ENCODE measurements at regions not wholly inside any gene's neighbourhood (a gene's known extent, or its start where the extent isn't known, plus 50 kb on each side); places are given as distances from the start of the nearest gene placed in this dataset.

- TF ChIP-seq HMGXB4 (CRISPR knock-in tag; IDR thresholded peaks at IDR 0.05; ENCODE audit: borderline replicate concordance in 1 of 2, low read depth in 1 of 2) = no peak
- TF ChIP-seq MED8 (CRISPR knock-in tag; IDR thresholded peaks at IDR 0.05; ENCODE audit: insufficient replicate concordance) = no peak
- TF ChIP-seq ARID5B (CRISPR knock-in tag; IDR thresholded peaks at IDR 0.05) = no peak
- no peak for TF ChIP-seq MXD1 (CRISPR knock-in tag; IDR thresholded peaks at IDR 0.05)
Measured at GRCh38 chr4:178937130-178937529, 1494.9 kb upstream of the AGA start (continued).

GRCh38 chr4:178941975-178942374 is 1499.7 kb upstream of the AGA start:
- Histone ChIP-seq H3K4me3 (replicated peaks in 1 of 3; ENCODE audit: insufficient read depth in 1 of 3, low read depth in 2 of 3, low read length in 3 of 3) (no peak overlapping the region), H3K4me2 (ENCODE audit: low read depth, low read length) (no peak overlapping the region), H3K27ac (ENCODE audit: extremely low read length, insufficient read depth, low read length) (no peak overlapping the region), H4K20me1 (ENCODE audit: insufficient read depth, low read length) (no peaks in the 10 kb centered on the region), H3K9ac (ENCODE audit: insufficient read depth, low read depth, low read length) (no peak overlapping the region), H3K9me3 (ENCODE audit: low read length) (no peaks in the 10 kb centered on the region; the same call in 1 of the 2 replicates), H3K4me1 (ENCODE audit: insufficient read depth, low read length) (no peaks in the 10 kb centered on the region), H3K79me2 (ENCODE audit: insufficient read depth, low read length) (no peaks in the 10 kb centered on the region), H3K27me3 (ENCODE audit: control insufficient read depth in 1 of 2, insufficient read depth in 2 of 2, low read length in 2 of 2) (no peaks in the 10 kb centered on the region), H2AFZ (ENCODE audit: low read length) (no peak overlapping the region), H3K36me3 (replicated peaks in 1 of 2; ENCODE audit: control insufficient read depth in 1 of 2, insufficient read depth in 2 of 2, low read length in 2 of 2) (no peaks in the 10 kb centered on the region)
- in situ Hi-C loops (cut with HindIII; ENCODE audit: extremely low pct_ligation_motif_present, low pct_unique_long_range_greater_than_20kb) (no loop called here), intact Hi-C loops (cut with micrococcal nuclease; ENCODE audit: unreplicated experiment) (no loop called here)
- TF ChIP-seq TBP (CRISPR knock-in tag; IDR thresholded peaks at IDR 0.05) (no peak), ZHX1 (CRISPR knock-in tag; IDR thresholded peaks at IDR 0.05; ENCODE audit: low read depth) (no peak), MIER3 (CRISPR knock-in tag; IDR thresholded peaks at IDR 0.05; ENCODE audit: borderline replicate concordance) (no peak), JARID2 (CRISPR knock-in tag; IDR thresholded peaks at IDR 0.05; ENCODE audit: insufficient replicate concordance) (no peak), ZBED4 (CRISPR knock-in tag; IDR thresholded peaks at IDR 0.05; ENCODE audit: borderline replicate concordance) (no peak)
- no TSS peak for BruUV-seq (replicated peaks)
- FAIRE-seq (no peak), ATAC-seq (no peak), DNase-seq (ENCODE audit: low spot score) (no peak)
- POLR2A ChIA-PET = no interaction called here
- 6% methylated on average over 7 of the region's 7 CpGs for WGBS (ENCODE audit: low lambda C conversion rate)
- CTCF ChIA-PET (ENCODE audit: low intra/inter-chr PET ratio, low total read pairs) = no interaction called here

Data from HepG2 (cell line).